Neural cell (in vitro differentiated cells): ENCODE measurements at regions not wholly inside any gene's neighbourhood (a gene's known extent, or its start where the extent isn't known, plus 50 kb on each side); places are given as distances from the start of the nearest gene placed in this dataset.

Source experiments
- CTCF ChIP-seq: fragments of 450-650 bp; IDR thresholded peaks from 2 replicates; pipeline ENCODE4 v1.5.1; 2014; ENCODE audit warnings: antibody characterized with exemption, mild to moderate bottlenecking, moderate library complexity; ENCODE audit not compliant: poor library complexity, severe bottlenecking
- POLR2AphosphoS5 ChIP-seq: IDR thresholded peaks from 2 replicates; pipeline ENCODE4 v1.6.1; 2012

- no peak for TF ChIP-seq POLR2AphosphoS5
- TF ChIP-seq CTCF = no peak
These were observed 1517.6 kb downstream of the STIM2 start for GRCh38 chr4:28378109-28378830.
